ENCODE measurements at regions not wholly inside any gene's neighbourhood (a gene's known extent, or its start where the extent isn't known, plus 50 kb on each side); places are given as distances from the start of the nearest gene placed in this dataset.

DNA sequence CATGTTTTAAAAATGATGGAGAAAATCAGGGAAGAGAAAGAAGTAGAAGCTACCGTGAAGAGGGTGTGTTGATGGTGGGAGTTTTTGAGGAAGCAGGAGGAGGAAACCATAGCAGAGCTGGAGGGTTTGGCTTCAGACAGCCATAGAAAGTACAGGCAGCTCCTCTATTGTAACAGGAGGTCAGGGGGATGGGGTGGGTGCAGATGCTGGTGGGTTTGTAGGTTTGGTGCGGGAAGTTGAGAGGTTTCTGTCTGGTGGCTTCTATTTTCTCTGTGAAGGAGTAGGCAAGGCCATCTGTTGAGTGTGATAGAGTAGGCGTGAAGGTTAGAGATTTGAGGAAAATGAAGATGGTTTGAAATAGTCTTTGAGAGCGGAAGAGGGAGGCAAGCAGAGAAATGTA is 97.7 kb upstream of the TBC1D5 start:
- no peaks in the 10 kb centered on the region for H3K36me3 ChIP-seq (ENCODE audit: control insufficient read depth, low read length)
- H3K27me3 ChIP-seq (ENCODE audit: control insufficient read depth, low read length): no peaks in the 10 kb centered on the region
- TF ChIP-seq CTCF (IDR thresholded peaks at IDR 0.05; ENCODE audit: low read depth, low read length, poor library complexity, severe bottlenecking) (no peak), EZH2phosphoT487 (IDR thresholded peaks at IDR 0.05; ENCODE audit: borderline replicate concordance, low read length) (no peak)
- H4K20me1 ChIP-seq (ENCODE audit: control insufficient read depth, insufficient read depth, low read depth, low read length): no peaks in the 10 kb centered on the region
- H3K4me1 ChIP-seq (ENCODE audit: control insufficient read depth, low read length): no peaks in the 10 kb centered on the region
- no peak overlapping the region for H3K4me3 ChIP-seq (ENCODE audit: low read length)
- H3K9me3 ChIP-seq (ENCODE audit: control insufficient read depth, insufficient read depth, low read length): no peaks in the 10 kb centered on the region
- no peaks in the 10 kb centered on the region for H3K9me2 ChIP-seq (replicated peaks; ENCODE audit: control insufficient read depth, low read length)
- no peak overlapping the region for H3K4me2 ChIP-seq (ENCODE audit: low read length)
- no peaks in the 10 kb centered on the region for H3K79me2 ChIP-seq (ENCODE audit: control insufficient read depth, low read length)
- no peaks in the 10 kb centered on the region for H3F3A ChIP-seq (ENCODE audit: control insufficient read depth, insufficient read depth)
- no peak overlapping the region for H3K27ac ChIP-seq (ENCODE audit: low read depth, low read length)

- H3K9me3 ChIP-seq (ENCODE audit: control insufficient read depth, insufficient read depth, low read length): no peaks in the 10 kb centered on the region
- no peaks in the 10 kb centered on the region for H3K4me1 ChIP-seq (ENCODE audit: control insufficient read depth, low read length)
- H3K36me3 ChIP-seq (ENCODE audit: control insufficient read depth, low read length): no peaks in the 10 kb centered on the region
- TF ChIP-seq EZH2phosphoT487 (IDR thresholded peaks at IDR 0.05; ENCODE audit: borderline replicate concordance, low read length) (no peak), CTCF (IDR thresholded peaks at IDR 0.05; ENCODE audit: low read depth, low read length, poor library complexity, severe bottlenecking) (no peak)
- no peaks in the 10 kb centered on the region for H4K20me1 ChIP-seq (ENCODE audit: control insufficient read depth, insufficient read depth, low read depth, low read length)
- no peak overlapping the region for H3K4me2 ChIP-seq (ENCODE audit: low read length)
- H3K79me2 ChIP-seq (ENCODE audit: control insufficient read depth, low read length): no peaks in the 10 kb centered on the region
- no peak overlapping the region for H3K4me3 ChIP-seq (ENCODE audit: low read length)
- no peaks in the 10 kb centered on the region for H3K27me3 ChIP-seq (ENCODE audit: control insufficient read depth, low read length)
- H3F3A ChIP-seq (ENCODE audit: control insufficient read depth, insufficient read depth): no peaks in the 10 kb centered on the region
- no peak overlapping the region for H3K27ac ChIP-seq (ENCODE audit: low read depth, low read length)
- no peaks in the 10 kb centered on the region for H3K9me2 ChIP-seq (replicated peaks; ENCODE audit: control insufficient read depth, low read length)
Observed at GRCh38 chr3:17836919-17837318, 94.5 kb upstream of the TBC1D5 start.

DNA sequence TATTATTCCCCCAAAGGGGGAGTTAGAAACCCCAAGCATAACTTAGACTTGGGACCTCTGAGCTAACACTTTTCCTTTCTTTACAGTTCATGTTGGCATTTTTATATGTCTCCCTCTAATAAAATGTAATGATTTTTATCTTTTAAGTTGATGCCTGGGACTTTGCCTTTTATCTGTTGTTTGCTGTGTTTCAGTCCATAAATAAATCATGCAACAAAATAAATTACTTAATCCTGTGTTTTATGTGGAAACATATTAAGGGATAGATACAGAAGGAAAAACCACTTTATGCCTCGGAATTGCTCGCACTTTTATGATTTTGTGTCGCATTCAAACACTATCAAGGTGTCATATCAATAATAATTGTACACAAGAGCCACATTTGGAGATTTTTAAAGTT is 93.7 kb upstream of the TBC1D5 start:
- TF ChIP-seq CTCF (IDR thresholded peaks at IDR 0.05; ENCODE audit: low read depth, low read length, poor library complexity, severe bottlenecking): no peak
- TF ChIP-seq EZH2phosphoT487 (IDR thresholded peaks at IDR 0.05; ENCODE audit: borderline replicate concordance, low read length): no peak
- no peaks in the 10 kb centered on the region for H4K20me1 ChIP-seq (ENCODE audit: control insufficient read depth, insufficient read depth, low read depth, low read length)
- H3K36me3 ChIP-seq (ENCODE audit: control insufficient read depth, low read length): no peaks in the 10 kb centered on the region
- H3K79me2 ChIP-seq (ENCODE audit: control insufficient read depth, low read length): no peaks in the 10 kb centered on the region
- H3F3A ChIP-seq (ENCODE audit: control insufficient read depth, insufficient read depth): no peaks in the 10 kb centered on the region
- no peaks in the 10 kb centered on the region for H3K4me1 ChIP-seq (ENCODE audit: control insufficient read depth, low read length)
- H3K9me3 ChIP-seq (ENCODE audit: control insufficient read depth, insufficient read depth, low read length): no peaks in the 10 kb centered on the region
- H3K27me3 ChIP-seq (ENCODE audit: control insufficient read depth, low read length): no peaks in the 10 kb centered on the region
- H3K27ac ChIP-seq (ENCODE audit: low read depth, low read length): no peak overlapping the region
- H3K9me2 ChIP-seq (replicated peaks; ENCODE audit: control insufficient read depth, low read length): no peaks in the 10 kb centered on the region
- no peak overlapping the region for H3K4me3 ChIP-seq (ENCODE audit: low read length)
- no peak overlapping the region for H3K4me2 ChIP-seq (ENCODE audit: low read length)
